Activated T-cell treated with anti-CD3 and anti-CD28 coated beads for 1 hour (primary cell): ENCODE measurements at regions not wholly inside any gene's neighbourhood (a gene's known extent, or its start where the extent isn't known, plus 50 kb on each side); places are given as distances from the start of the nearest gene placed in this dataset.

Experiments
- DNase-seq: peaks from one replicate; pipeline ENCODE4 v3.0.0-alpha.2; 2020; ENCODE audit warnings: low read depth

- no peak for DNase-seq
Measured at GRCh38 chr5:68746643-68747420, 347.0 kb upstream of the SLC30A5 start.

DNA sequence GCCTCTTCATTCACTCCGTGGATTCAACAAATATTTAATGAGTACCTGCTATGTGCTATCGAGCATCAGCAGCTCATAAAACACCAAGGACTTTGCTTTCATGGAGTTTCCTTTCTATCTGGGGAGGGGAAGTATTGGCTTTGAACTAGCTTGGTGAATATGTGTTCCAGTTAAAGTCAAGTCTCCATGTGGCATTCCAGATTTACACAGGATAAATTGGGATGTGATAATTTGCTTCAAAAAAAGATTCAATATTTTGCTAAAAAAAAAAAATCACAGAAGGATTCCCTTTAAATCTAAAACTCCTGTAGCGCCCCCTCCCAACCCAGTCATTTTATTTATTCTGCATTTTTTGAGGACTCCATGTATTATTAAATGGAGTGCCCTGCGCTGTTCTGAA is 346.3 kb upstream of the SLC30A5 start:
- no peak for DNase-seq

GRCh38 chr5:68748101-68748500 is 345.7 kb upstream of the SLC30A5 start:
- no peak for DNase-seq

GRCh38 chr5:68749077-68749476 is 344.7 kb upstream of the SLC30A5 start:
- DNase-seq: no peak

DNA sequence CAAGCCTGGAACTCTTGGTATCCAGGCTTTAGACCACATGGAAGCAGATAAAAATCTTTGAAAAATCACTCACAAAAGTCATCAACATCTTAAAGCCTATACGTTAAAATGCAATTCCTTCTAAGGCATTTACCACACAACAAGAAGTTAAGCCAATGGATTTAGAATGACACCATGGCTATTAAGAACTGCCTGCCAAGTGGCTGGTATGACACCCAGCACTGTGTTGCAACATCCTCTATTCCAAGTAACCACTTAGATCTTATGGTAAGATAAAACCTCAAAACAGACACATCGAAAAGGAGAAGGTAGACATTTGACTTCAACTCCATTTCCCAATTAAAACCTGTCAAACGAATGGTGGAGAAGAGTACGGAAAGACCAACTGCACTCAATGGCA is 344.2 kb upstream of the SLC30A5 start:
- no peak for DNase-seq

DNA sequence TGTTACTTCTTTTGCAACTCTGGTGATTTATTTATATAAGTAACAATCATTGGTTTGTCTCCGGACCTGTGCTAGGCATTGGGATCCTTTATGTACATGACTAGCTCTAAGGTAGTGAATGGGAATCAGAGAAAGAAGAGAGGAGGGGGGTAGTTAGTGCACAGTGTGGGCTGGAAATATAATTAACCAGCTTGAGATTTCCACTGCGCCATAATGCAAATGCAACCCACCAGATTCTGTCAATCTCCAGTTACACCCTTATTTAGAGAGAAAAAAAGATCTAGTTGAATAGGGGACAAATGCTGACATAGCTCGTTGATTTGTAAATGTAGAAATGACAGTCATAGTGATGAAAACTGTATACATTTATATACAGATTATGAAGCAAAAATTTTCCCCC is 342.2 kb upstream of the SLC30A5 start:
- no peak for DNase-seq

GRCh38 chr5:68754536-68754935 is 339.3 kb upstream of the SLC30A5 start:
- no peak for DNase-seq

DNA sequence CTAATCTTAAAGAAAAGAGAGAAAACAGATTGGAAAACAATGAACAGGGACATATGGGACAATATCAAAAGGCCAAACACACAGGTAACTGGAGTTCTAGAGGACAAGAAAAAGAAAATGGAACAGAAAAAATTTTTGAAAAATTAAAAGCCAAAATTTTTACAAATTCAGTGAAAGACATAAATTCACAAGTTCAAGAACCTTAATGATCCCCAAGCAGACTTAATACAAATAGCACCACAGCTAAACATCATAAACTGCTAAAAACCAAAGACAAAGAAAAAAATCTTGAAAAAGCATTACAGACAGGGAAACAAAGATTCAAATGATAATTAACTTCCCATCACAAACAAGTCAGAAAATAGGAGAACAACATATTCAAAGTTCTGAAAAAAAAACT is 338.5 kb upstream of the SLC30A5 start:
- no peak for DNase-seq

DNA sequence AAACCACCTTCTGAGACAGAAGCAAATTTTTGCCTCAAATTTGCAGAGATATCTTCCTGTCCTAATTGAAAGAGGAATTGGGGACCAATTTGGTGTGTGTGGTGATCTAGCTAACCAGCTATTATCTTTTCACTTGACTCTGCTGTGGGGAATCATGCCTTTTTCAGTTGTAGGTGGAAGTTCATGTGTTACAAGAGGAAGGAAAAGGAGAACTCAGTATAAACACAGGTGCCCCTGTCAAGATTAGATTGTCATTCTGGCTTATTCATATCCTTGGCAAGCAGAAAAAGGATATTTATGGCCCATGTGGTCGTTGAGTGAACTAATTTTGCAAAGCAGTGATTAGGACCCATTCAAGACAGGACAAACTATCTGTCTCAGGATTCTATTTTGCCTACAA is 336.8 kb upstream of the SLC30A5 start:
- no peak for DNase-seq

- no peak for DNase-seq
Measured at GRCh38 chr5:68757626-68758212, 336.1 kb upstream of the SLC30A5 start.

- no peak for DNase-seq
Measured at GRCh38 chr5:68759593-68759992, 334.2 kb upstream of the SLC30A5 start.

- DNase-seq: no peak
Measured at GRCh38 chr5:68762201-68762600, 331.6 kb upstream of the SLC30A5 start.

DNA sequence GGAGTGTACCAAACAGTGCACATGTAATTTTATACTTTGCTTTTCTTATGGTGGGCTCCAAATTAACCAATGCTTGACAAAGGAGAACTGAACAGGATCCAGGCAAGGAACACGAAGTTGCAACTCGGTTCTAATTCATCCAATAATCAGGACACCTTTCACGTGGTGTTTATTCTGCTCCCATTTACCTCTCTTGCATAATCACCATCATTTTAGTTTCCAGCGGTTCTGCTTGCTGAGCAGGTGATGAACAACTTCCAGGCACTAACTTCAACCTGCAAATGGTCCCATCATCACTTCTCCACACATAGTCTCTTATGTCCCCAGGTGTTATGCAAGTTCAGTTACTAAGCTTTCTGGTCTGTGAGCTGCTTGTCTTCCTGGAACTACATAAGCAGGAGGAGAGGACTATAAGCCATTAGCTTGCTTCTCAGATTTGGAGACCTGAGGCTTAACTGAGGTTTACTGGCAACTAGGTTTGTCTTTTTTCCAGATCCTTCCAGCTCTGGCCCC is 326.8 kb upstream of the SLC30A5 start:
- DNase-seq: no peak

- no peak for DNase-seq
Measured at GRCh38 chr5:68770551-68770950, 323.3 kb upstream of the SLC30A5 start.

DNA sequence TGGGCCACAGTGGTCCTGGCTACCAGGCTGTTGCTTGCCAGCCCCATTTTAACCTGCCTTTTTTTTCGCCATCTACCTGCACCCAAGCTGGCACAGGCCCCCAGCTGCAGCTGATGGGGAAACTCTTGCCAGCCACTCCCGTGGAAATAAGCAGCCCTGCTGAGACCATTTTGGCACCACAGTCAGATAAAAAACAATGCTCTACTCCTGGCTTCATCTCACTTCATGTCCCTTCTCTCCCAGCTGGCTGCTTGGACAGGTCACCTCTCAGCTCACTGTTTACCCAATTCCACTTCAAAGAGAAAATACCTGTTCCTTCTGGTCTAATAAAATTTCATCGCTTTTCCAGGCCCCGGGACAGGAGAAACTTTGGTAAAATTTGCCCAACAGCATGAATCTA is 322.6 kb upstream of the SLC30A5 start:
- no peak for DNase-seq

DNA sequence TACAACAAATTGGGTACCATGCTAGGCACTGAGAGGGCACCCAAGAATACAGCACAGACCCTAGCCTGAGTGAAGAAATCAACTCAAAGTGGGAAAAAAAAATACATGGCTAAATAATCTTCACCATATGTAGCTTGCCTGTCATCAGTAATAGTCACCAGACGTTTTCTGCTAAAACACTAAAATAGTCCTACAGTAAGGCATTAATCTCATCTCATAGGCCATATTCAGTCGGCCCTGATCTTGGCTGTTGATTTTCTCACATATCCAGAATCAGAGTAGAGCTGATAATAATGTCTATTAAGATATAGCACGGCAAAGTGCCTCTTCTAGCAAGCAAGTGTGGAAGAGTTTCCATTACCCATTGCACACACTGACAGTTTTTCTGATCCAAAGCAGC is 322.1 kb upstream of the SLC30A5 start:
- DNase-seq: no peak

DNA sequence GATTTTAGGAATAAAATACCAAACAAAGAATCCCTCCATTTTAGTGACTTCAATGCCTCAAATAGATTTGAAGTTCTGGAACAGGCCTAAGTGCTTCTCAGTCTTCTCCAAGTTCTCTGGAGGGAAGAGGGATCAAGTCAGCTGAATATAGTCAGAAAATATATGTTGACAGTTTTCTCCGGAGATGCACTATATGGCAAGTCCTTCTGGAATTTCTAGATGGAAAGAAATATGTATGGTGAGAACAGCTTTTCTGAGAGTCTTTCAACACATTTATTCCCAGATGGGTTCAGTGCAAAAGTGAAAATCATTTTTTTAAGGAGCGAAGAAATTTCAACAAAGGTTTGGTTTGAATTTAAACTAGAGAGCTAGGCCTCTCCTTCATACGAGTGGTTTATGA is 317.4 kb upstream of the SLC30A5 start:
- no peak for DNase-seq

DNA sequence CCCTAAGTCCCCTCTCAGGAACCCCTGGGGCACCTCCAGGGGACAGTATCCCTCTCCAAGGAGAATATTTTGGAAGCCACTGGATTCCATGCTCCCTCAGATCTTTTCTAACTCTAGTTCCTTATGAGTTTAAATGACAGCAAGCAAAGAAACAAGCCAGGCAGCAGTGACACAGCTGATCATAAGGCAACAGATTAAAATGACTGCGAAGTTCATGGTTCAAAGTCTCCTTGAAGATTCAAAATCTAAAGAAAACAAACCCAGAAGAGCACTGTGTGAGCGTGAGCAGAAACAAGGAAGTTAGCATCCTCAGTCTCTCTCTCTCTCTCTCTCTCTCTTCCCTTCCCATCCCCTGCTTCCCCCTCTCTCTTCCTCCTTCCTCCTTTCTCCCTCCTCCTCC is 316.7 kb upstream of the SLC30A5 start:
- no peak for DNase-seq

GRCh38 chr5:68778484-68778883 is 315.3 kb upstream of the SLC30A5 start:
- DNase-seq: no peak

- no peak for DNase-seq
Measured at GRCh38 chr5:68780299-68780955, 313.4 kb upstream of the SLC30A5 start.

GRCh38 chr5:68793074-68793473 is 300.7 kb upstream of the SLC30A5 start:
- DNase-seq: no peak

DNA sequence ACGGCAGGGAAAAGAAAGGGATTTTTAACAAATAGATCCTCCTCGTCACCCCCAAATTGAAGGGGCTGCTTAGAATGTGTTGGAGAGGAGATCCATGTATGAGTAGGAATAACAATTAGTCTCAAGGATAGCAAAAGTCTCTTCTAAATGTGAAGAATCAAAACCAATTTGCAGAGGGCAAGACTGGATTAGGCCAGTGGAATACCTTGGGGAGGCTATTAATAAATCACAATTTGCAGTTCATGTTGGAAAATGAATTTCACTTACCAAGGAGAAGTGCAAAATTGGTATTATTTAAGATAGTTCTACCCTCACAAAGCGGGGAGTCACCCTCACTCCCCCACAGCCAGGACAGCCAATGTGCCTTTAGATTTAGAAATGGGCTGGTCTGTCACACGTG is 299.8 kb upstream of the SLC30A5 start:
- DNase-seq: no peak

- DNase-seq: no peak
Measured at GRCh38 chr5:68795190-68795589, 298.6 kb upstream of the SLC30A5 start.
